ENCODE measurements at regions not wholly inside any gene's neighbourhood (a gene's known extent, or its start where the extent isn't known, plus 50 kb on each side); places are given as distances from the start of the nearest gene placed in this dataset.

DNA sequence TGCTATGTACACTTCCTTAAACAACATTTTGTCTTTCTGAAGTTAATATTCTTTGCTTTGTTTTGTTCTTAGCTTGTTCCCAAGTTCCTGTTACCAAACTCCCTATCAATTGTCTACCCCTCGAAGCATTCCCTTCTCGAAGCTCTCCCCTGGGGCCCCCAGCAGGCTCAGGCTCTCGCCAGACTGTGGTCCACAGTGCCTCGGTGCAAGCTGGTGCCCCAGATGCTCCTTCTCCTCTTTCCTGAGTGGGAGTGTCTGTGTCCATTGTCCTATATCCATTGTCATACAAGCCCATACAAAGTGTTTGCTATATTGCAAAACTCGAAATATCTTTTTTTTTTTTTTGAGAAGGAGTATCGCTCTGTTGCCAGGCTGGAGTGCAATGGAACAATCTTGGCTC is 51.7 kb upstream of the RTL6 start:
- TF ChIP-seq, protein P1, sequence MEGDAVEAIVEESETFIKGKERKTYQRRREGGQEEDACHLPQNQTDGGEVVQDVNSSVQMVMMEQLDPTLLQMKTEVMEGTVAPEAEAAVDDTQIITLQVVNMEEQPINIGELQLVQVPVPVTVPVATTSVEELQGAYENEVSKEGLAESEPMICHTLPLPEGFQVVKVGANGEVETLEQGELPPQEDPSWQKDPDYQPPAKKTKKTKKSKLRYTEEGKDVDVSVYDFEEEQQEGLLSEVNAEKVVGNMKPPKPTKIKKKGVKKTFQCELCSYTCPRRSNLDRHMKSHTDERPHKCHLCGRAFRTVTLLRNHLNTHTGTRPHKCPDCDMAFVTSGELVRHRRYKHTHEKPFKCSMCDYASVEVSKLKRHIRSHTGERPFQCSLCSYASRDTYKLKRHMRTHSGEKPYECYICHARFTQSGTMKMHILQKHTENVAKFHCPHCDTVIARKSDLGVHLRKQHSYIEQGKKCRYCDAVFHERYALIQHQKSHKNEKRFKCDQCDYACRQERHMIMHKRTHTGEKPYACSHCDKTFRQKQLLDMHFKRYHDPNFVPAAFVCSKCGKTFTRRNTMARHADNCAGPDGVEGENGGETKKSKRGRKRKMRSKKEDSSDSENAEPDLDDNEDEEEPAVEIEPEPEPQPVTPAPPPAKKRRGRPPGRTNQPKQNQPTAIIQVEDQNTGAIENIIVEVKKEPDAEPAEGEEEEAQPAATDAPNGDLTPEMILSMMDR (IDR thresholded peaks at IDR 0.05), result no peak

DNA sequence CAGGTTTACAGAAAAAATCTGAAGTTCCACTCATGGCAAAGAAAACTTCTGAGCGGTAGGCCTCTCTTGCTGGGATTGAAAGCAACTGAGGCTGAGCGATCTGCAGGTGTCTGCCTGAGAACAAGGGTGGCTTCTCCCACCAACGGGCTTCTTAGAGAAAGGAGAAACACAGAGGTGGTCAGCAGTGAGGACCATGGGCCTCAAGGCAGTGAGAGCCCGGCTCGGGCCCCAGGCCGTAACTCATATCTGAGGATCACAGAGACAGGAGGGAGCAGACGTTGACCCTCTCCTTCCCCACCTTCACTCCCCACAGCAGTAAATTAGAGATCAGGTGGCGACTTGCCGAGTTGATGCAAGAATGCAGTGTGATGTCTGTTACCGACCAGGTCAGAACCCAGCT is 50.9 kb upstream of the RTL6 start:
- TF ChIP-seq, protein P1 (IDR thresholded peaks at IDR 0.05), result no peak
